ENCODE measurements at regions not wholly inside any gene's neighbourhood (a gene's known extent, or its start where the extent isn't known, plus 50 kb on each side); places are given as distances from the start of the nearest gene placed in this dataset.

DNA sequence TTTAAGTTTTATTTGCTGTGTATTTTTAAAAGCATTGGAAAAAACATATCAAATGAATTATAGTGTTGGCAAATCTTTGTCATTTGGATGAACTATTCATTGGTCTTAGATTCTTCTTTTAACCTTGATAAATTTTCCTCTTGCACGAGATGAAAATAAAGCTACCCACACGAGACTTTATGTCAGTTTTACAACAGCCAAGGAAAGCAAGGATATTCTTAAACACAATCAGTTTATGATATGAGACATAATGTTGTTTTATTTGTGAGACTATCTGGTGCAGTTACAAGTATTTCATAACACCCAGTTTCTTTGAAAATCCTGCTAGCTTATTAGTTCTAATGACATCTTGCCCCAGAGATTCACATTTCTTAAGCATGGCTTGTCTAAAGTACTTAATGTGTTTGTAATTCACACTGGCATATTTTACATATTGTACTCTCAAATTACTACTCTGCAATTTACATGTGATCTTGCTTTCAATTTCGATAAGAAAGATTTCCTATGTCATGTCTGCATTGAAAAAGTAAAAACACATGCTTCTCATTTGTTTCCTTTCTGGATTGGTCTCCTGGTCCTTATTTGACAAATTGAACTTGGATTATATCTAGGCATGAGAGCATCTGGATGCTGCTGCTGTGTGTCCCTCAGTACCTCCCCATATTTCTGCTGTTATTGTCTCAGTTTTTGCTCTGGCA is 955.5 kb upstream of the PCDH9 start:
- H3K4me2 ChIP-seq, result peak overlapping the region; percentile 41; the same call in 2 of the 3 replicates

DNA sequence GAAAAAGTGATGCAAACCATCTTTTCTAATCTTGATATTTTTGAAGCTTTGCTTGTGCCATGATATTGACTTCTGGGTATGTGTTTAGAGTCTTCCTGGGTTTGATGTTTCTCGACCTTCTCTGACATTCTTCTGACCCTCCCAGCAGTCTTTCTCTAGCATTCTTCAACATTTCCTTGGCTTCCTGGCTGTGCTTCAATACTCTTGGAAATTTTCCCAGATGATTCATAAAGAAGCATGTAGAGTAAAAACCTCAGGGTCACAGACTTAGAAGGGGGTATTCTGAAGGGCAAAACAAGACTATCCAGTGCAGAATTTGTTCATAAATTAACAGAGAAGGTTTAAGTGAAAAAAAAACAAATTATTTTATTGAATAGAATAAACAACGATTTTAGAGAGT is 946.3 kb upstream of the PCDH9 start:
- no peak for FAIRE-seq
- H3K9me3 ChIP-seq, result no peaks in the 10 kb centered on the region
- no peak overlapping the region for H3K27ac ChIP-seq
- TF ChIP-seq ZC3H11A (IDR thresholded peaks at IDR 0.05), result no peak
- TF ChIP-seq TFCP2L1 (CRISPR knock-in tag; IDR thresholded peaks at IDR 0.05), result no peak
- TF ChIP-seq NR3C1 (IDR thresholded peaks at IDR 0.05), result no peak
- no peak for TF ChIP-seq ZSCAN20 (CRISPR knock-in tag; IDR thresholded peaks at IDR 0.05)
- TF ChIP-seq KDM1A (IDR thresholded peaks at IDR 0.05; ENCODE audit: low read depth), result no peak
- no peak for TF ChIP-seq RARB (CRISPR knock-in tag; IDR thresholded peaks at IDR 0.05)
- no peak for TF ChIP-seq EP300 (IDR thresholded peaks at IDR 0.05)
- no peak for TF ChIP-seq EHMT2 (IDR thresholded peaks at IDR 0.05; ENCODE audit: low read depth)
- no peak for TF ChIP-seq NPAS2 (CRISPR knock-in tag; IDR thresholded peaks at IDR 0.05; ENCODE audit: borderline replicate concordance)
- no peak for TF ChIP-seq NFE2L2 (conservative IDR thresholded peaks at IDR 0.05; ENCODE audit: low read length)
- TF ChIP-seq, protein P1, sequence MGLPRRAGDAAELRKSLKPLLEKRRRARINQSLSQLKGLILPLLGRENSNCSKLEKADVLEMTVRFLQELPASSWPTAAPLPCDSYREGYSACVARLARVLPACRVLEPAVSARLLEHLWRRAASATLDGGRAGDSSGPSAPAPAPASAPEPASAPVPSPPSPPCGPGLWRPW (IDR thresholded peaks at IDR 0.05), result no peak
- no peak for TF ChIP-seq GATA3 (IDR thresholded peaks at IDR 0.05; ENCODE audit: borderline replicate concordance)
- ChIA-PET POLR2A (no interaction called here), CTCF (no interaction called here)
- H3K4me2 ChIP-seq, result peak overlapping the region; percentile 5; the same call in 2 of the 3 replicates
- H3K4me3 ChIP-seq, result no peak overlapping the region
- WGBS (ENCODE audit: missing lambda C conversion rate), result 0% methylated on average over 2 of the region's 2 CpGs
- H3K4me1 ChIP-seq, result peaks cover 5% of the 10 kb centered on the region; the same call in 1 of the 3 replicates
- peak in 1 of 2 experiments; percentile 10 for DNase-seq (ENCODE audit: low read depth in 1 of 2, low spot score in 1 of 2)
- ATAC-seq, result no peak

More for the DNA sequence above, 955.5 kb upstream of the PCDH9 start:
- WGBS (ENCODE audit: missing lambda C conversion rate), result 7% methylated on average over 3 of the region's 3 CpGs
- no peak overlapping the region for H3K27ac ChIP-seq
- H3K4me3 ChIP-seq, result no peak overlapping the region
- ChIA-PET CTCF (no interaction called here), POLR2A (no interaction called here)
- FAIRE-seq, result no peak
- no peaks in the 10 kb centered on the region for H3K4me1 ChIP-seq
- TF ChIP-seq, protein P2, sequence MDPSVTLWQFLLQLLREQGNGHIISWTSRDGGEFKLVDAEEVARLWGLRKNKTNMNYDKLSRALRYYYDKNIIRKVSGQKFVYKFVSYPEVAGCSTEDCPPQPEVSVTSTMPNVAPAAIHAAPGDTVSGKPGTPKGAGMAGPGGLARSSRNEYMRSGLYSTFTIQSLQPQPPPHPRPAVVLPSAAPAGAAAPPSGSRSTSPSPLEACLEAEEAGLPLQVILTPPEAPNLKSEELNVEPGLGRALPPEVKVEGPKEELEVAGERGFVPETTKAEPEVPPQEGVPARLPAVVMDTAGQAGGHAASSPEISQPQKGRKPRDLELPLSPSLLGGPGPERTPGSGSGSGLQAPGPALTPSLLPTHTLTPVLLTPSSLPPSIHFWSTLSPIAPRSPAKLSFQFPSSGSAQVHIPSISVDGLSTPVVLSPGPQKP (IDR thresholded peaks at IDR 0.05; ENCODE audit: low read depth, low read length), result no peak
- TF ChIP-seq, protein P3, sequence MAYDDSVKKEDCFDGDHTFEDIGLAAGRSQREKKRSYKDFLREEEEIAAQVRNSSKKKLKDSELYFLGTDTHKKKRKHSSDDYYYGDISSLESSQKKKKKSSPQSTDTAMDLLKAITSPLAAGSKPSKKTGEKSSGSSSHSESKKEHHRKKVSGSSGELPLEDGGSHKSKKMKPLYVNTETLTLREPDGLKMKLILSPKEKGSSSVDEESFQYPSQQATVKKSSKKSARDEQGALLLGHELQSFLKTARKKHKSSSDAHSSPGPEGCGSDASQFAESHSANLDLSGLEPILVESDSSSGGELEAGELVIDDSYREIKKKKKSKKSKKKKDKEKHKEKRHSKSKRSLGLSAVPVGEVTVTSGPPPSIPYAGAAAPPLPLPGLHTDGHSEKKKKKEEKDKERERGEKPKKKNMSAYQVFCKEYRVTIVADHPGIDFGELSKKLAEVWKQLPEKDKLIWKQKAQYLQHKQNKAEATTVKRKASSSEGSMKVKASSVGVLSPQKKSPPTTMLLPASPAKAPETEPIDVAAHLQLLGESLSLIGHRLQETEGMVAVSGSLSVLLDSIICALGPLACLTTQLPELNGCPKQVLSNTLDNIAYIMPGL (CRISPR knock-in tag; IDR thresholded peaks at IDR 0.05; ENCODE audit: borderline replicate concordance), result no peak
- no peak for TF ChIP-seq FOSB (CRISPR knock-in tag; IDR thresholded peaks at IDR 0.05)
- TF ChIP-seq ZFP36 (IDR thresholded peaks at IDR 0.05; ENCODE audit: borderline replicate concordance, partially characterized antibody), result no peak
- no peak for TF ChIP-seq MAFK (IDR thresholded peaks at IDR 0.05; ENCODE audit: partially characterized antibody)
- TF ChIP-seq EHMT2 (IDR thresholded peaks at IDR 0.05; ENCODE audit: low read depth), result no peak
- TF ChIP-seq CEBPB (IDR thresholded peaks at IDR 0.05), result no peak
- no peak for TF ChIP-seq FOSL2 (IDR thresholded peaks at IDR 0.05)
- no peak for TF ChIP-seq FOSL2 (CRISPR knock-in tag; IDR thresholded peaks at IDR 0.05)
- TF ChIP-seq, protein P4, sequence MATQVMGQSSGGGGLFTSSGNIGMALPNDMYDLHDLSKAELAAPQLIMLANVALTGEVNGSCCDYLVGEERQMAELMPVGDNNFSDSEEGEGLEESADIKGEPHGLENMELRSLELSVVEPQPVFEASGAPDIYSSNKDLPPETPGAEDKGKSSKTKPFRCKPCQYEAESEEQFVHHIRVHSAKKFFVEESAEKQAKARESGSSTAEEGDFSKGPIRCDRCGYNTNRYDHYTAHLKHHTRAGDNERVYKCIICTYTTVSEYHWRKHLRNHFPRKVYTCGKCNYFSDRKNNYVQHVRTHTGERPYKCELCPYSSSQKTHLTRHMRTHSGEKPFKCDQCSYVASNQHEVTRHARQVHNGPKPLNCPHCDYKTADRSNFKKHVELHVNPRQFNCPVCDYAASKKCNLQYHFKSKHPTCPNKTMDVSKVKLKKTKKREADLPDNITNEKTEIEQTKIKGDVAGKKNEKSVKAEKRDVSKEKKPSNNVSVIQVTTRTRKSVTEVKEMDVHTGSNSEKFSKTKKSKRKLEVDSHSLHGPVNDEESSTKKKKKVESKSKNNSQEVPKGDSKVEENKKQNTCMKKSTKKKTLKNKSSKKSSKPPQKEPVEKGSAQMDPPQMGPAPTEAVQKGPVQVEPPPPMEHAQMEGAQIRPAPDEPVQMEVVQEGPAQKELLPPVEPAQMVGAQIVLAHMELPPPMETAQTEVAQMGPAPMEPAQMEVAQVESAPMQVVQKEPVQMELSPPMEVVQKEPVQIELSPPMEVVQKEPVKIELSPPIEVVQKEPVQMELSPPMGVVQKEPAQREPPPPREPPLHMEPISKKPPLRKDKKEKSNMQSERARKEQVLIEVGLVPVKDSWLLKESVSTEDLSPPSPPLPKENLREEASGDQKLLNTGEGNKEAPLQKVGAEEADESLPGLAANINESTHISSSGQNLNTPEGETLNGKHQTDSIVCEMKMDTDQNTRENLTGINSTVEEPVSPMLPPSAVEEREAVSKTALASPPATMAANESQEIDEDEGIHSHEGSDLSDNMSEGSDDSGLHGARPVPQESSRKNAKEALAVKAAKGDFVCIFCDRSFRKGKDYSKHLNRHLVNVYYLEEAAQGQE (IDR thresholded peaks at IDR 0.05), result no peak
- no peak for TF ChIP-seq HOXA7 (CRISPR knock-in tag; IDR thresholded peaks at IDR 0.05)
- no peak for TF ChIP-seq BHLHE40 (IDR thresholded peaks at IDR 0.05; ENCODE audit: low read depth, low read length)
- TF ChIP-seq NPAS2 (CRISPR knock-in tag; IDR thresholded peaks at IDR 0.05; ENCODE audit: borderline replicate concordance), result no peak
- DNase-seq (ENCODE audit: low read depth in 1 of 2, low spot score in 1 of 2), result no peak
- no peaks in the 10 kb centered on the region for H3K9me3 ChIP-seq
- no peak for ATAC-seq
